Uterus (tissue), 3 donors: ENCODE measurements at regions not wholly inside any gene's neighbourhood (a gene's known extent, or its start where the extent isn't known, plus 50 kb on each side); places are given as distances from the start of the nearest gene placed in this dataset.

ENCODE experiments used
- DNase-seq, 2 donors: peaks; one replicate each; pipeline ENCODE4 v3.0.0-alpha.2; 2019 to 2020
- H3K27ac ChIP-seq, 2 donors: fragments of 200-600 bp; sonication (generic); 1 replicate in 1 of 2; 2 replicates in 1 of 2; pipeline ENCODE4 v1.5.1; 2016 to 2018
- H3K27me3 ChIP-seq, 2 donors: fragments of 200-600 bp; sonication (generic); one replicate each; pipeline ENCODE4 v1.5.1; 2018 to 2019; ENCODE audit warnings: control low read depth in 1 of 2
- H3K36me3 ChIP-seq, 2 donors: fragments of 200-600 bp; sonication (generic); one replicate each; pipeline ENCODE4 v1.5.1; 2019; ENCODE audit warnings: control low read depth in 1 of 2
- H3K4me1 ChIP-seq, 2 donors: fragments of 200-600 bp; sonication (generic); one replicate each; pipeline ENCODE4 v1.5.1; 2018 to 2019; ENCODE audit warnings: control low read depth in 1 of 2
- H3K4me3 ChIP-seq, 2 donors: fragments of 200-600 bp; sonication (generic); 1 replicate in 1 of 2; 2 replicates in 1 of 2; pipeline ENCODE4 v1.5.1; 2018 to 2019; ENCODE audit warnings: mild to moderate bottlenecking in 1 of 2
- H3K9me3 ChIP-seq, 2 donors: fragments of 200-600 bp; sonication (generic); one replicate each; pipeline ENCODE4 v1.5.1; 2019; ENCODE audit warnings: control low read depth in 1 of 2
- POLR2A ChIP-seq, 2 donors: fragments of 450-650 bp; IDR thresholded peaks; one replicate each; pipeline ENCODE4 v1.6.1; 2016; ENCODE audit warnings: antibody characterized with exemption in 2 of 2, mild to moderate bottlenecking in 1 of 2, moderate library complexity in 1 of 2
- intact Hi-C: fragments of 100-400 bp; cut with DNase I; formaldehyde crosslinking; loops from one replicate; pipeline ENCODE4 v1.15.1; 2023; ENCODE audit warnings: low total_unique reads
- TF ChIP-seq, protein P1 (sequence below), 4 experiments: fragments of 200-600 bp in 2 of 4; fragments of 450-650 bp in 2 of 4; sonication (generic) in 2 of 4; IDR thresholded peaks; one replicate each; pipeline ENCODE4 v1.5.1; 2016 to 2019; ENCODE audit warnings: antibody characterized with exemption in 4 of 4, mild to moderate bottlenecking in 2 of 4, moderate library complexity in 1 of 4
- donor health status: DM: yes; HTN: yes; CAD: no.

DNA sequence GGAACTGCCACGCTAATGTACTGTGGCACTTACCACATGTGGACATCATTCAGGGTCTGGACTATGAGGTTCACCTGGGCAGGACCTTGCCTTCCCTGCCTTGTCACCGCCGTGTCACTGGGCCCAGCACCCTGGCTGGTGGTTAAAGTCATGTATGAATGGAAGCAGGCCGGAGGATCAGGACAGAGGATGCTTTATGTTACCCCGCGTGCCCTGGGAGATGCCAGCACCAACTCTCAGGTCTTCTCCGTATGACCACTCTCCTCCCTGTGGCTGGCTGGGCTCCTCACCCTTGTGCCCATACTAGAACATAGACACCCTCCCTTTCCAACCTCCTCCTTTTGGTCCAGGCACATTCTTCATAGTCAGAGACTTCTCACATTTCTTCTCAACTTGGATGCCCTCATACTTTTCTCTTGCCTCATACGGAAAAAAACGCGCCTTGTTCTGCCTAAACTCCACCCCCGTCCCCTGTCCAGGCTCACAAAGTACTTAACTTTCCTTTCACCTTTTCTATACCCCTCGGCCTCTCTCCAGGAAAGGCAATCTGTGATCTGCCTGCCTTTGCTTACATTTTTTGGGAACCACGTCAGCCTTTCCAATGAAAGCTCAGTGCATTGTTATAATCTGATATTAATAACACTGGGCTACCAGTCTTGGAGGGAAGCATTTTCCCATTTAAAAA, 240.0 kb downstream of the TEX36 start:
- Histone ChIP-seq H3K27ac (no peak overlapping the region), H3K27me3 (no peaks in the 10 kb centered on the region), H3K36me3 (no peaks in the 10 kb centered on the region), H3K9me3 (no peaks in the 10 kb centered on the region), H3K4me1 (no peaks in the 10 kb centered on the region), H3K4me3 (no peak overlapping the region)
- no peak for DNase-seq
- intact Hi-C loops = no loop called here
- TF ChIP-seq, protein P1, sequence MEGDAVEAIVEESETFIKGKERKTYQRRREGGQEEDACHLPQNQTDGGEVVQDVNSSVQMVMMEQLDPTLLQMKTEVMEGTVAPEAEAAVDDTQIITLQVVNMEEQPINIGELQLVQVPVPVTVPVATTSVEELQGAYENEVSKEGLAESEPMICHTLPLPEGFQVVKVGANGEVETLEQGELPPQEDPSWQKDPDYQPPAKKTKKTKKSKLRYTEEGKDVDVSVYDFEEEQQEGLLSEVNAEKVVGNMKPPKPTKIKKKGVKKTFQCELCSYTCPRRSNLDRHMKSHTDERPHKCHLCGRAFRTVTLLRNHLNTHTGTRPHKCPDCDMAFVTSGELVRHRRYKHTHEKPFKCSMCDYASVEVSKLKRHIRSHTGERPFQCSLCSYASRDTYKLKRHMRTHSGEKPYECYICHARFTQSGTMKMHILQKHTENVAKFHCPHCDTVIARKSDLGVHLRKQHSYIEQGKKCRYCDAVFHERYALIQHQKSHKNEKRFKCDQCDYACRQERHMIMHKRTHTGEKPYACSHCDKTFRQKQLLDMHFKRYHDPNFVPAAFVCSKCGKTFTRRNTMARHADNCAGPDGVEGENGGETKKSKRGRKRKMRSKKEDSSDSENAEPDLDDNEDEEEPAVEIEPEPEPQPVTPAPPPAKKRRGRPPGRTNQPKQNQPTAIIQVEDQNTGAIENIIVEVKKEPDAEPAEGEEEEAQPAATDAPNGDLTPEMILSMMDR (IDR thresholded peaks at IDR 0.05) = no peak
- TF ChIP-seq POLR2A (IDR thresholded peaks at IDR 0.05) = no peak

DNA sequence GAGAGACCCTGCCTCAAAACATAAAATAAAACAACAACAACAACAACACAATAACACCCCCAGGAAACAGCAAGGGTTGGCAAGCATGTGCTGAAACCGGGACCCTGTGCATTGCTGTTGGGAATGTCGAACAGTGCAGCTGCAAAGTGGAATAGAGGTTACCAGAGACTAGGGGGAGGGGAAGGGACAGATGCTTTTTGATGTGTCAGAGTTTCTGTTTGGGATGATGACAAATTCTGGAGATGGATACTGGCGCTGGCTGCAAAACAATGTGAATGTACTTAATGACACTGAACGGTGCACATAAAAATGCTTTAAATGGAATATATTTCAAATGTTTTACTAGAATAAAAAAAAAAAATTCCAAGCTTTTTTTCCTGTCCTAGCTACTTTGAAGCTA, 241.8 kb downstream of the TEX36 start:
- DNase-seq = no peak
- H3K27me3 ChIP-seq = no peaks in the 10 kb centered on the region
- TF ChIP-seq, protein P1 (IDR thresholded peaks at IDR 0.05) = no peak
- no peak for TF ChIP-seq POLR2A (IDR thresholded peaks at IDR 0.05)
- H3K4me1 ChIP-seq = no peaks in the 10 kb centered on the region
- no peaks in the 10 kb centered on the region for H3K36me3 ChIP-seq
- intact Hi-C loops = no loop called here
- H3K27ac ChIP-seq = no peak overlapping the region
- no peak overlapping the region for H3K4me3 ChIP-seq
- no peaks in the 10 kb centered on the region for H3K9me3 ChIP-seq

DNA sequence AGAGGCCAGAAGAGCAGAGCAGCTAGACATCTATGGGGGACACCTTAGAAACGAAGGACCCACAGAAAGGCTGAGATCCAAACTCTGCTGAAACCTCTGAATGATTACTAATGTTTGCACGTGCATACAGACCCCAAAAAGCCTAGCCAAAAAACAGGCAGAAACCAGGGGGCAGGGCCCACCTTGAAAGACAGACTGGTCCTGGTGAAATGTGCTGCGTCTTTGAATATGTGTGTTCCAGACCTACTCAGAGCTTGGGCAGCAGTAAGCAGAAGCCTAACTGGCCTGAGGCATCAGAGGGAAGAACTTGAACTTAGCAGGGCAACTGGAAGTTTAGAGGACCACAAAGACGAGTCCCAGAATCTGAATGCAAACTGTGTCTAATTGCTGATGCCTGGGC, 251.8 kb downstream of the TEX36 start:
- H3K27me3 ChIP-seq = no peaks in the 10 kb centered on the region

DNA sequence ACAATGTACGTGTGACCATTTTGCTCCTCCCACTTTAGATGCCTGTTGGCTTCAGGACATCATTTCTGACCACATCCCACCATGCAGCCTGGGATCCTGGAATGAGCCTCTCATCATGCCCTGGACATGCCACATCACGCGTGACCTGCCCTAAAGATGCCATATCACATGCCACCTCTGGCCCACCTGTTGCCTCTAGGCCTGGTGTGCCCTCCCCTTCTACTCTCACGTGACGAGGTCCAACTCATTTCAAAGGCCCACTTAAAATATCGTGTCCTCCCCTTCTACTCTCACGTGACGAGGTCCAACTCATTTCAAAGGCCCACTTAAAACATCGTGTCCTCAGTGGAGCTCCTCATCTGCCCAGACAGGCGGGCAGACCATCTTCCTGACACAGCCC, 254.9 kb downstream of the TEX36 start:
- Histone ChIP-seq H3K9me3 (no peaks in the 10 kb centered on the region), H3K27me3 (no peaks in the 10 kb centered on the region), H3K36me3 (no peaks in the 10 kb centered on the region), H3K4me1 (no peaks in the 10 kb centered on the region), H3K27ac (no peak overlapping the region), H3K4me3 (no peak overlapping the region)
- intact Hi-C loops = no loop called here
- TF ChIP-seq, protein P1 (IDR thresholded peaks at IDR 0.05) = no peak
- no peak for TF ChIP-seq POLR2A (IDR thresholded peaks at IDR 0.05)
- no peak for DNase-seq

More for the DNA sequence above, 251.8 kb downstream of the TEX36 start:
- Histone ChIP-seq H3K27ac (no peak overlapping the region), H3K4me3 (no peak overlapping the region), H3K4me1 (no peaks in the 10 kb centered on the region), H3K36me3 (no peaks in the 10 kb centered on the region), H3K9me3 (no peaks in the 10 kb centered on the region)
- no peak for DNase-seq
- intact Hi-C loops = no loop called here
- TF ChIP-seq POLR2A (IDR thresholded peaks at IDR 0.05) = no peak
- TF ChIP-seq, protein P1 (IDR thresholded peaks at IDR 0.05) = no peak

DNA sequence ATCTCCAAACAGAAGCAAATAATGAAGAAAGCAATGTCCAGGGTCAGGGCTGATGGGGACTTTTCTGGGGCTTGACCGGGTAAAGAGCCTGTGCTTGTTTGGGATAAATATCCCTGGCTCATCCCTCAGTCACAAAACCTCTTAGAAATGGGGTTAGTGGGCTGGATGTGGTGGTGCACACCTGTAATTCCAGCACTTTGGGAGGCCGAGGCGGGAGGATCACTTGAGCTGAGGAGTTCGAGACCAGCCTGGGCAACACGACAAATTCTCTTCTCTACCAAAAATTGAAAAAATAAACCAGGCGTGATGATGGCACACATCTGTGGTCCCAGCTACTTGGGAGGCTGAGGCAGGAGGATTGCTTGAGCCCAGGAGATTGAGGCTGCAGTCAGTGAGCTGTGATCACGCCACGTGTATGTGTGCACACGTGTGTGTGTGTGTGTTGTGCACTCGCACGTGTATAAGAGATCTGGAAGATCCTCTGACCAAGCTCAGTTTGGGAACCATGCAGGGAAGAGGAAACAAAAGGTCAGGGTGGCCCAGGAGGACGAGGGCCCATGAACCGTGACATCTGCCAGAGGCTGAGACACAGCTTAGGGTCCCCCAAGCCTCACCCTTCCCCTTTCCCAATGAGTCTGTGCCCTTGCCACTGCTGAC, 258.6 kb downstream of the TEX36 start:
- Histone ChIP-seq H3K36me3 (no peaks in the 10 kb centered on the region), H3K9me3 (no peaks in the 10 kb centered on the region), H3K4me3 (no peak overlapping the region), H3K27me3 (no peaks in the 10 kb centered on the region), H3K27ac (no peak overlapping the region), H3K4me1 (no peaks in the 10 kb centered on the region)
- TF ChIP-seq, protein P1 (IDR thresholded peaks at IDR 0.05) = no peak
- no peak for TF ChIP-seq POLR2A (IDR thresholded peaks at IDR 0.05)
- no peak for DNase-seq
- intact Hi-C loops = no loop called here
